ENCODE measurements at regions not wholly inside any gene's neighbourhood (a gene's known extent, or its start where the extent isn't known, plus 50 kb on each side); places are given as distances from the start of the nearest gene placed in this dataset.

DNA sequence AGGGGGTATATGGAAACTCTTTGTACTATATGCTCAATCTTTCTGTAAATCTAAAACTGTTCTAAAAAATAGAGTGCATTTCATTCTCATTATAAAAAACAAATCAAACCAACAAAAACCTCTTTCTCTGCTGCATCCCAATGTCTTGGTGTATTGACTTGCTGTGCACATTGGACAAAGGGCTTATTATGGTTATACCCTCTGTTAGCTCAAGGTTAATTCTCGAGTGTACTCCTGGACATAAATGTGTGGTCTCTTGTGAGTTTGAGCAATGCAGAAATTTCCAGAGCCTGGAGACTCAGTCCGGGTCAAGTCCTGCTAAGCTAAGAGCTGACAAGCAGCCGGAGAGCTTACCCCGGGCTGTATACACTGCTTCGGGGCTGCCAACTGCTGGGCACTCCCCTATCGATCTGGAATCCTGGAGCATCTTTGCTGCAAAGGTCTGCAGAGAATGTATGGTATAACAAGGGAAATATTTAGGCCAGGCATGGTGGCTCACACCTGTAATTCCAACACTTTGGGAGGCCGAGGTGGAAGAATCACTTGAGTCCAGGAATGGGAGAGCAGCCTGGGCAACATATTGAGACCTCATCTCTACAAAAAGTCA, 66.2 kb upstream of the BRD7 start:
- DNase-seq (ENCODE audit: low spot score) = no peak
- Histone ChIP-seq H3K9me3 (no peaks in the 10 kb centered on the region), H3K4me1 (replicated peaks) (no peaks in the 10 kb centered on the region), H3K36me3 (no peaks in the 10 kb centered on the region), H3K27ac (no peak overlapping the region), H3K27me3 (replicated peaks; ENCODE audit: insufficient read depth) (no peaks in the 10 kb centered on the region), H3K4me3 (no peak overlapping the region)
- intact Hi-C loops (cut with DNase I) = no loop called here
- 82% methylated on average over 7 of the region's 7 CpGs for WGBS
- no peak for TF ChIP-seq POLR2AphosphoS5 (IDR thresholded peaks at IDR 0.05)
- TF ChIP-seq POLR2A (IDR thresholded peaks at IDR 0.05) = no peak
- TF ChIP-seq, protein P1, sequence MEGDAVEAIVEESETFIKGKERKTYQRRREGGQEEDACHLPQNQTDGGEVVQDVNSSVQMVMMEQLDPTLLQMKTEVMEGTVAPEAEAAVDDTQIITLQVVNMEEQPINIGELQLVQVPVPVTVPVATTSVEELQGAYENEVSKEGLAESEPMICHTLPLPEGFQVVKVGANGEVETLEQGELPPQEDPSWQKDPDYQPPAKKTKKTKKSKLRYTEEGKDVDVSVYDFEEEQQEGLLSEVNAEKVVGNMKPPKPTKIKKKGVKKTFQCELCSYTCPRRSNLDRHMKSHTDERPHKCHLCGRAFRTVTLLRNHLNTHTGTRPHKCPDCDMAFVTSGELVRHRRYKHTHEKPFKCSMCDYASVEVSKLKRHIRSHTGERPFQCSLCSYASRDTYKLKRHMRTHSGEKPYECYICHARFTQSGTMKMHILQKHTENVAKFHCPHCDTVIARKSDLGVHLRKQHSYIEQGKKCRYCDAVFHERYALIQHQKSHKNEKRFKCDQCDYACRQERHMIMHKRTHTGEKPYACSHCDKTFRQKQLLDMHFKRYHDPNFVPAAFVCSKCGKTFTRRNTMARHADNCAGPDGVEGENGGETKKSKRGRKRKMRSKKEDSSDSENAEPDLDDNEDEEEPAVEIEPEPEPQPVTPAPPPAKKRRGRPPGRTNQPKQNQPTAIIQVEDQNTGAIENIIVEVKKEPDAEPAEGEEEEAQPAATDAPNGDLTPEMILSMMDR (IDR thresholded peaks at IDR 0.05) = no peak

DNA sequence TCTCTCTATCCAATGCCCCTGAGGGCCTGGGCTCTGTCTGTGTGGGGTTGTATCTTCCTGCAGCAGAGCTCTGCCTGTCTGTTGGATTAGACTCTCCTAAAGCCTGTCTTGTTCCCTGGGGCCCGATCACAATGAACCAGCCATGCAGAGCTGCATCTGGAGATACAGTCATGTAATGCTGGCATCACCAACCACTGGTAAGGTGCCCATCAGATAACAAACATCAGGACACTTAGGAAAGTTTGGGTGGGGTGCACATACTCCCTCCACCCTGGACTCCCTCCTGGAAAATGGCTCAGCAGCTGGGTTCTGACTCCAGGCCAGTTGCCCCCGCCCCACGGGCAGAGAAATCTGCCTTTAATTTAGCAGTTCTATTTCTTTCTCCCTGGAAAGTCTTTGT, 61.3 kb upstream of the BRD7 start:
- Histone ChIP-seq H3K27ac (no peak overlapping the region), H3K36me3 (no peaks in the 10 kb centered on the region), H3K4me3 (no peak overlapping the region), H3K9me3 (no peaks in the 10 kb centered on the region), H3K4me1 (replicated peaks) (no peaks in the 10 kb centered on the region), H3K27me3 (replicated peaks; ENCODE audit: insufficient read depth) (no peaks in the 10 kb centered on the region)
- intact Hi-C loops (cut with DNase I) = no loop called here
- WGBS = 76% methylated on average over 3 of the region's 3 CpGs
- DNase-seq (ENCODE audit: low spot score) = no peak
- TF ChIP-seq POLR2AphosphoS5 (IDR thresholded peaks at IDR 0.05) = no peak
- no peak for TF ChIP-seq POLR2A (IDR thresholded peaks at IDR 0.05)
- TF ChIP-seq, protein P1 (IDR thresholded peaks at IDR 0.05) = no peak

DNA sequence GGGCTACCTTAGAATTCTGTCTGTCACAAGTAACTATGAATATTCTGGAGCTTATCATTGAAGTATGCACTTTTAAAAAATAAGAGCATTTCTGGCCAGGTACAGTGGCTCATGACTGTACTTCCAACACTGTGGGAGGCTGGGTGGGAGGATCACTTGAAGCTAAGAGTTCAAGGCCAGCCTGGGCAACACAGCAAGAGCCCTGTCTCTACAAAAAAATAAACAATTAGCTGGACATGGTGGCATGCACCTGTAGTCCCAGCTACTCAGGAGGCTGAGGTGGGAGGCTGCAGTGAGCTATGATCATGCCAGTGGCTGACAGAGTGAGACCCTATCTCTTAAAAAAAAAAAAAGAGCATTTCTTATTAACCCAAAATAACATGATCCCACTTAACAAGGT, 60.0 kb upstream of the BRD7 start:
- Histone ChIP-seq H3K4me1 (replicated peaks) (no peaks in the 10 kb centered on the region), H3K27me3 (replicated peaks; ENCODE audit: insufficient read depth) (no peaks in the 10 kb centered on the region), H3K4me3 (no peak overlapping the region), H3K27ac (no peak overlapping the region), H3K36me3 (no peaks in the 10 kb centered on the region), H3K9me3 (no peaks in the 10 kb centered on the region)
- TF ChIP-seq, protein P1 (IDR thresholded peaks at IDR 0.05) = no peak
- TF ChIP-seq POLR2AphosphoS5 (IDR thresholded peaks at IDR 0.05) (no peak), POLR2A (IDR thresholded peaks at IDR 0.05) (no peak)
- intact Hi-C loops (cut with DNase I) = no loop called here
- DNase-seq (ENCODE audit: low spot score) = no peak

DNA sequence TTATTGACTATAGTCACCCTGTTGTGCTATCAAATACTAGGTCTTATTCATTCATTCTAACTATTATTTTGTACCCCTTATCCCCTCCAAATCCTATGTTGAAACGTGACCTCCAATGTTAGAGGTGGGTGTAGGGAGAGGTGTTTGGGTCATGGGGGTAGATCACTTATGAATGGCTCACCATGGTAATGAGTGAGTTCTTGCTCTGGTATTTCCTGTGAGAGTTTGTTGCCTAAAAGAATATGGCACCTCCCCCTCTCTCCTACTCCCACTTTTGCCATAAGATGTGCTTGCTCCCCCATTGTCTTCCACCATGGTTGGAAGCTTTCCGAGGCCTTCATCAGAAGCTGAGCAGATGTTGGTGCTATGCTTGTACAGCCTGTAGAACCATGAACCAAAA, 59.3 kb upstream of the BRD7 start:
- no peaks in the 10 kb centered on the region for H3K9me3 ChIP-seq
- H3K27ac ChIP-seq = no peak overlapping the region
- TF ChIP-seq, protein P1 (IDR thresholded peaks at IDR 0.05) = no peak
- no peak for TF ChIP-seq POLR2AphosphoS5 (IDR thresholded peaks at IDR 0.05)
- TF ChIP-seq POLR2A (IDR thresholded peaks at IDR 0.05) = no peak
- no peaks in the 10 kb centered on the region for H3K4me1 ChIP-seq (replicated peaks)
- H3K27me3 ChIP-seq (replicated peaks; ENCODE audit: insufficient read depth) = no peaks in the 10 kb centered on the region
- DNase-seq (ENCODE audit: low spot score) = no peak
- H3K36me3 ChIP-seq = no peaks in the 10 kb centered on the region
- intact Hi-C loops (cut with DNase I) = no loop called here
- no peak overlapping the region for H3K4me3 ChIP-seq
- 96% methylated on average over 2 of the region's 2 CpGs for WGBS

DNA sequence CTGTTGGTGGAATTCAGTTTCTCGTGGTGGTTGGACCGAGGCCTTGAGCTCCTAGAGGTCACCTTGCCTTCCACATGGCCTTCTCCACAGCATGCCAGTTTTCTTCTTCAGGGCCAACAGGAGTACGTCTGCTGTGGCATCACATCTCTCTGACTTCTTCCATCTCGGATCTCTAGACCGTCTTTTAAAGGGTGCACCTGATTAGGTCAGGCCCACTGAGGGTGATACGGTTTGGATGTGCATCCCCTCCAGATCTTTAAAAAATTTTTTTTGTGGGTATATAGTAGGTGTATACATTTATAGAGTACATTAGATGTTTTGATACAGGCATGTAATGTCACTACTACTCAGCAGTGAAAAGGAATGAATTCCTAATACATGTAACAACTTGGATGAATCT, 58.3 kb upstream of the BRD7 start:
- Histone ChIP-seq H3K27me3 (replicated peaks; ENCODE audit: insufficient read depth) (no peaks in the 10 kb centered on the region), H3K4me3 (no peak overlapping the region), H3K36me3 (no peaks in the 10 kb centered on the region), H3K4me1 (replicated peaks) (no peaks in the 10 kb centered on the region), H3K27ac (no peak overlapping the region), H3K9me3 (no peaks in the 10 kb centered on the region)
- 82% methylated on average over 6 of the region's 6 CpGs for WGBS
- DNase-seq (ENCODE audit: low spot score) = no peak
- intact Hi-C loops (cut with DNase I) = no loop called here
- no peak for TF ChIP-seq POLR2A (IDR thresholded peaks at IDR 0.05)
- TF ChIP-seq, protein P1 (IDR thresholded peaks at IDR 0.05) = no peak
- TF ChIP-seq POLR2AphosphoS5 (IDR thresholded peaks at IDR 0.05) = no peak
